Activated CD4-positive, alpha-beta memory T cell treated with anti-CD3 and anti-CD28 coated beads for 36 hours (primary cell): ENCODE measurements at regions not wholly inside any gene's neighbourhood (a gene's known extent, or its start where the extent isn't known, plus 50 kb on each side); places are given as distances from the start of the nearest gene placed in this dataset.

Experiments
- CTCF ChIA-PET: fragments of 350-600 bp; sonication (Branson Sonifier 250); formaldehyde crosslinking; loops from one replicate; lab custom pipeline; 2021; ENCODE audit warnings: antibody characterized with exemption, inconsistent platforms; lab: Charles Lee
- POLR2A ChIA-PET: fragments of 350-600 bp; sonication (Branson Sonifier 250); formaldehyde crosslinking; loops from one replicate; lab custom pipeline; 2021; ENCODE audit warnings: antibody characterized with exemption; lab: Charles Lee
- DNase-seq: peaks from one replicate; pipeline ENCODE4 v3.0.0-alpha.2; 2020
- H3K27ac Mint-ChIP-seq: one replicate; pipeline ENCODE4 v1.8.0; 2021; ENCODE audit warnings: mixed read lengths
- H3K27me3 Mint-ChIP-seq: one replicate; pipeline ENCODE4 v1.8.0; 2021; ENCODE audit warnings: mixed read lengths
- H3K36me3 Mint-ChIP-seq: one replicate; pipeline ENCODE4 v1.8.0; 2021; ENCODE audit warnings: mixed read lengths
- H3K4me1 Mint-ChIP-seq: one replicate; pipeline ENCODE4 v1.8.0; 2021; ENCODE audit warnings: low read depth, mixed read lengths
- H3K4me3 Mint-ChIP-seq: one replicate; pipeline ENCODE4 v1.8.0; 2021; ENCODE audit warnings: mild to moderate bottlenecking, mixed read lengths
- H3K9me3 Mint-ChIP-seq: one replicate; pipeline ENCODE4 v1.8.0; 2021; ENCODE audit warnings: mixed read lengths
- intact Hi-C: fragments of 100-400 bp; cut with micrococcal nuclease; formaldehyde crosslinking; loops from one replicate; pipeline ENCODE4 v1.15.1; 2023

DNA sequence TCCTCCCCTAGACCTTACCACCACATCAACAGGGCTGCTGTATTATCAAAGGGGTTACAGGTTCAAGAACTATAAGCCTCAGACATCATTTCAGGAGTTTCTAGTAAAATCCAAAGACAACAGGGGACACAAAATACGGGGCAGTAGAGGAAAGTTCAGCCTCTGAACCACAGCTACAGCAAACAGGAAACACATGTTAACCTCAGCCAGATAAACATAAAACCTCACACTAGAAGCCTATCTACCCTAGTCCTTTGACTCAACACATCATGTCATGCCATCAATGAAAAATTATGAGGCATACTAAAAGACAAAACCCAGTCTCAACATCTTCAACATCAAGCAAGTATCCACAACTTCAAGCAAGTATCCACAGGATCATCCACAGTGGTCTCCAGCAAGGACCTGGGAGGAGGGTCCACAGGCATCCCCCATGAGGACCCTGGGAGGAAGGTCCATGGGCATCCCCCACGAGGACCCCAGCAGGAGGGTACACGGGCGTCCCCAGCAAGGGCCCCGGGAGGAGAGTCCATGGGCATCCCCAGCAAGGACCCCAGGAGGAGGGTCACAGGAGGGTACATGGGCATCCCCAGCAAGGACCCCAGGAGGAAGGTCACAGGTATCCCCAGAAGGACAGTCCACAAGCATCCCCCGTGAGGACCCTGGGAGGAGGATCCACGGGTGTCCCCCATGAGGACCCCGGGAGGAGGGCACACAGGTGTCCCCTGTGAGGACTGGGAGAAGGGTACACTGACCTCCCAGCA lies 440.0 kb downstream of the MATN1 start:
- no peaks in the 10 kb centered on the region for H3K9me3 Mint-ChIP-seq
- no peak overlapping the region for H3K4me3 Mint-ChIP-seq
- POLR2A ChIA-PET: no interaction called here
- DNase-seq: no peak
- CTCF ChIA-PET: no interaction called here
- H3K36me3 Mint-ChIP-seq: no peaks in the 10 kb centered on the region
- peaks cover 10% of the 10 kb centered on the region for H3K4me1 Mint-ChIP-seq
- intact Hi-C loops: no loop called here
- peaks cover 8% of the 10 kb centered on the region for H3K27me3 Mint-ChIP-seq
- H3K27ac Mint-ChIP-seq: no peak overlapping the region

DNA sequence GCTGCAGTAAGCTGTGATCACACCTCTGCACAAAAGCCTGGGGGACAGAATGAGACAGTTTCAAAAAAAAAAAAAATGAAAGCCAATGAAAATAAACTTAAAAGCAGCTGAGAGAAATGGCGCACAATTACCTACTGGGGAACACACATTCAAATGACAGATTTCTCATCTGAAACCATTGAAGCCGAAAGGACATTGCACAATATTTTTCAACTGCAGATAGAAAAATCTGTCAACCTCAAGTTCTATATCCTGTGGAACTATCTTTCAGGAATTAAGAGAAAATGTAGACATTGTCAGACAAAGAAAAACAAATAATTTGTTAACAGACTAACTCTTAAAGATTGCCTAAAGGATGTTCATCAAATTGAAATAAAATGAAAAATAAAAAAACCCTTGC lies 442.8 kb downstream of the MATN1 start:
- intact Hi-C loops: no loop called here

DNA sequence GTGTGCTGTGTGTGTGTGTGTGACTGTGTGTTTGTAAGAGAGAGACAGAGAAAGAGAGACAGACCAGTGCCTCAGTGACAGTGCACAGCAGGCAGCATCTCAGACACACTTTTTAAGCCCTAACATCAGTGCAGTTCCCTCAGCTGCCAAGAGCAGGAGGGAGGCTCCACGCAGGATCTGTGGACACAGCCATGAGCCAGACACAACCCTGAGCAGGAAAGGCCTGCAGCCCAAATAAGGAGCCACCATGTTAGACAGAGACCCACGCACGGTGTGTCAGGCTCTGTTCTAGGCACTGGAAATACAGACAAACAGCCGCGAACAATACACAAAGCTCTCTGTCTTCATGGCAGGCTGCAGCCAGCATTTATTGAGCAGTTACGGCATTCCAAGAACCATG lies 445.5 kb downstream of the MATN1 start:
- Mint-ChIP-seq H3K36me3 (no peaks in the 10 kb centered on the region), H3K4me1 (peaks cover 5% of the 10 kb centered on the region), H3K9me3 (no peaks in the 10 kb centered on the region), H3K4me3 (no peak overlapping the region), H3K27me3 (peaks cover 5% of the 10 kb centered on the region), H3K27ac (no peak overlapping the region)
- intact Hi-C loops: no loop called here
- DNase-seq: no peak
- ChIA-PET POLR2A (no interaction called here), CTCF (no interaction called here)

More for the DNA sequence above, 442.8 kb downstream of the MATN1 start:
- CTCF ChIA-PET: no interaction called here
- Mint-ChIP-seq H3K4me3 (no peak overlapping the region), H3K4me1 (peaks cover 10% of the 10 kb centered on the region), H3K27ac (no peak overlapping the region), H3K36me3 (no peaks in the 10 kb centered on the region), H3K9me3 (no peaks in the 10 kb centered on the region), H3K27me3 (peaks cover 2% of the 10 kb centered on the region)
- DNase-seq: no peak
- POLR2A ChIA-PET: no interaction called here

DNA sequence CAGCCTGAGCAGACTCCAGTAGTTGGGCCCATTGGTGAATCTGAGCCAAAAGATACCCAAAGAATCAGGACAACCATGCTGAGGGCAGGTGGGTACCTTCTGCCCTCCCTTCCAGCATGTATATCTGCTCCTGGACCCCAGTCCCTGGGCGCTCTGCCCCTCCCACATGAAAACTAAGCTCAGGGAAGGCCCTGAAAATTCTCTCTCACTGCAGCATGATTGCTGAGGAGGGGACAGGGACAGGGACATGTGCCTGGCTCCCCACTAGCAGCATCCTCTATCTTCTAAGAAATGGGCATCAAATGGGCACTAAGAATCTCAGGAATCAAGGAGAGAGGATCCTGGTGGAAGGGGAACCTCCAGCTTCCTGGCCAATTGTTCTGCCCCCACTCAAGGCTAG lies 446.0 kb downstream of the MATN1 start:
- no peaks in the 10 kb centered on the region for H3K36me3 Mint-ChIP-seq
- H3K4me1 Mint-ChIP-seq: peaks cover 2% of the 10 kb centered on the region
- CTCF ChIA-PET: no interaction called here
- POLR2A ChIA-PET: no interaction called here
- no peak overlapping the region for H3K4me3 Mint-ChIP-seq
- no peaks in the 10 kb centered on the region for H3K9me3 Mint-ChIP-seq
- no peak for DNase-seq
- no peak overlapping the region for H3K27ac Mint-ChIP-seq
- peaks cover 6% of the 10 kb centered on the region for H3K27me3 Mint-ChIP-seq
- intact Hi-C loops: no loop called here

DNA sequence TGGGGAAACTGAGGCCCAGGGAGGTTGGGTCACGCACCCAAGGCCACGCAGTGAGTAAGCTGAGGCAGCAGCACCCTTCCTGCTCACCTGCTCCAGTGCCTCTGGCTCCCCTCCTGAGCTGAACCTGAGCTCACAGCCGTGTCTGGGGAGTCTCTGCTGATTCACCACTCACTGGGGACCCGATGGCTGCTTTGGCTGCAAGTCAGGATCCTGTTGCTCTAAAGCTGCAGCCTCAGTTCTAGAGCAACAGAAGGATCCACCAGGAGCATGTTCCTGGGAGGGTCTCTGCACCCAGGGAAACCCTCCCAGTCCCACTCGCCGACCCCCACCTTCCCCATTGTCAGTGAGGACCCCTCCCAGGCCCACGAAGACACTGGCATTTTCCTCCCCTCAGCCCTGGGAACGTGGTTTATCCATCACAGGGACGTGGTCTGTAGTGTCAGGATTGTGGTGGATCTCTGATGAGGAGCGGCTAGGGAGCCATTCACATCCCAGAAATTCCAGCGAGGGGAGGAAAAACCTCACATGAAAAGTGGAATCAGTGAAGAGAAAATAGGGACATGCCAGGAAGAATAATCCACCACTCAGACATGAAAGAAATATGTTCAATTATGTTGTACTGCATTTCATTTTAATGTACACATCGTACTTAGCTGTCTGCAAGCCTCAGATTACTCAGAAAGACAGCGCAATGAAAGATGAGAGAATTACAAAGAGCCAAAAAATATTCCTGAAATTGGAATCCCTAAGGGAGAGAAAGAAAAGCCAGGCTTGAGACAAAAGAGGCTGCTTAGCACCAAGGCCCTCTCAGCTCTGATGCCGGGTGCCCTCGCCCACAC lies 447.2 kb downstream of the MATN1 start:
- H3K9me3 Mint-ChIP-seq: no peaks in the 10 kb centered on the region
- no peak overlapping the region for H3K4me3 Mint-ChIP-seq
- intact Hi-C loops: no loop called here
- no peak overlapping the region for H3K27ac Mint-ChIP-seq
- H3K27me3 Mint-ChIP-seq: peaks cover 7% of the 10 kb centered on the region
- ChIA-PET CTCF (no interaction called here), POLR2A (no interaction called here)
- no peak for DNase-seq
- H3K36me3 Mint-ChIP-seq: no peaks in the 10 kb centered on the region
- no peaks in the 10 kb centered on the region for H3K4me1 Mint-ChIP-seq

DNA sequence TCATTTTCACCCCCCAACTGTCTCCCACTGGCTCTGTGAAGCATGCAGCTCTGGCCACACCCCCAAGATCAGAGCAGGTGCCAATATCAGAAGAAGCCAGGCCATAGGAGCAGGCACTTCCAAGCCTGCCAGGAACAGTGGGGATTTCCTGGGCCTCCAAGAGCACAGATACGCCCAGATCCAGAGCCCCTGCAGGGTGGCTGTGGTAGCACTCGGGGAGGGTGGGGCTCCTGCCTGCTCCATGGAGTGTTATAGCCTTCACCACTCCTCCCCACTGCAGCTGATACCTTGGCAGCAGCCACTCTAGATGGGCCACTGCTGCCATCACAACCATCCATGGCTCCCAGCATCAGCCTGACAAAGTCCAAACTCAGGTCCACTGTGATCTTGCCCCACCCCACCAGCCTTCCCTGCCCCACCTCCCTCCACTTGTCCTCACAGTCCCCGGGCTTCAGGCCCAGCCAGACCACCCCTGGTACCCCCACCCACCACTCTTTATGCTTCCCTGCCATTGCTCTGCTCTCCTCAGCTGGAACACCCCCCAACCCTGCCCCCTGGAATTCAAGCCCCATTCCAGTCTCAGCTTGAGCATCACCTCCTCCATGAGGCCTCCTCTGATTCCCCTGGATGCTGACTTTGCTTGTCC lies 448.3 kb downstream of the MATN1 start:
- Mint-ChIP-seq H3K27ac (no peak overlapping the region), H3K4me1 (no peaks in the 10 kb centered on the region), H3K4me3 (no peak overlapping the region), H3K27me3 (peaks cover 7% of the 10 kb centered on the region), H3K36me3 (no peaks in the 10 kb centered on the region), H3K9me3 (no peaks in the 10 kb centered on the region)
- DNase-seq: no peak
- ChIA-PET POLR2A (no interaction called here), CTCF (no interaction called here)
- intact Hi-C loops: no loop called here

DNA sequence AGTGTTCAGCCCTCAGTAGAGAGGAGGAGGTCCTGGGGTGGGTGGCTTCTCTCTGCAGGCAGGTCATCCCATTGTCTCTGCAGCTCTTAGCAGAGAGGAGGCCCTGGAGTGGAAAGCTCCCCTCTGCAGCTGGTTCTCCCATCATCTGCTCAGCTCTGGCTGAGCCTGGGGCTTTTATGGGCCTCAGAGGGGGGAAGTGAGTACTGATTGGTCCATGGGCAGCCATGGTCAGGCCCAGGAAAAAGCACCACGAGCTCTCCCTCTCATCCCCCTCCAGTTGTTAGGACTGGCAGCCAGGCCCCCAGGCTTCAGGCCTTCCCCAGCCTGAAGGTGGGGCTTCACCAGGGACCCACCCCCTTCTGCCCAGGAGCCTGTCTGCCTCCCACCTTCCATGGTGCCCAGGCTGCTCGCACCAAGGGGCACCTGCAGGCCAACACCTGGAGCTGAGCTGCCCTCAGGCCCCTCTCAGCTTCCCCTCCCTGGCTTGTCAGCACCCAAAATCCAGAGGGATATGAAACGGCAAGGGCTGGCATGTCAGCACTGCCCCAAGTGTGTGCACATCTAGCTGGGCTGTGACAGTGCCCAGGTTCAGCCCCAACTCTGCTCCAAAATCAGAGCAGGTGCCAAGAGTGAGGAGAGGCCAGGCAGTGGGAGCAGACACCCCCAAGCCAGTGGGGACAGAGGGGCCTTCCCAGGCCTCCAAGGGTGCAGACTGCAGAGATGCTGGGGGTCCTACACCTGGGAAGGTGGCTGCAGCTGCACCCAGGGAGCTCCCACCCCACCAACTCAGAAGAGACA lies 449.0 kb downstream of the MATN1 start:
- ChIA-PET POLR2A (no interaction called here), CTCF (no interaction called here)
- no peak overlapping the region for H3K4me3 Mint-ChIP-seq
- H3K36me3 Mint-ChIP-seq: no peaks in the 10 kb centered on the region
- H3K27ac Mint-ChIP-seq: no peak overlapping the region
- intact Hi-C loops: no loop called here
- H3K9me3 Mint-ChIP-seq: no peaks in the 10 kb centered on the region
- no peak for DNase-seq
- H3K27me3 Mint-ChIP-seq: peaks cover 7% of the 10 kb centered on the region
- H3K4me1 Mint-ChIP-seq: no peaks in the 10 kb centered on the region

DNA sequence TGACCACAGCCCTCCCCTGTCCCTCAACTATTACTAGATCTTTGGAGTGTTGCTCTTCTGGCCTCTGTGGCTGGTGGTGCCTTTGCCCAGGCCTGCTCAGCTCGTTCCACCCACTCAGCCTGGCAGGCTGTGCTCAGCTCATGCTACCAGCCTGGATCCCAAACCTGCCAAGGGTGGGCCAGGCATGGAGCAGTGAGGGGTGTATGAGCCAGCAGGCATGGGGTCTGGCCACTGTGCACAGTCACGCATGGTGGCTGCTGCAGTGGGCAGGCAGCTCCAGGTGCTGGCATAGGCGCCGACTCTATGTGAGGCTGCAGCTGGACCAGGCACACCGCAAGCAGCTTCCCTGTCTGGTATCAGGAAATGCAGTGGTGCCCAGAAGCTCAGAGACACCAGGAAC lies 449.9 kb downstream of the MATN1 start:
- intact Hi-C loops: no loop called here
- H3K4me1 Mint-ChIP-seq: no peaks in the 10 kb centered on the region
- no peak overlapping the region for H3K27ac Mint-ChIP-seq
- no peaks in the 10 kb centered on the region for H3K36me3 Mint-ChIP-seq
- H3K4me3 Mint-ChIP-seq: no peak overlapping the region
- H3K27me3 Mint-ChIP-seq: peaks cover 10% of the 10 kb centered on the region
- POLR2A ChIA-PET: no interaction called here
- H3K9me3 Mint-ChIP-seq: no peaks in the 10 kb centered on the region
- DNase-seq: no peak
- CTCF ChIA-PET: no interaction called here

DNA sequence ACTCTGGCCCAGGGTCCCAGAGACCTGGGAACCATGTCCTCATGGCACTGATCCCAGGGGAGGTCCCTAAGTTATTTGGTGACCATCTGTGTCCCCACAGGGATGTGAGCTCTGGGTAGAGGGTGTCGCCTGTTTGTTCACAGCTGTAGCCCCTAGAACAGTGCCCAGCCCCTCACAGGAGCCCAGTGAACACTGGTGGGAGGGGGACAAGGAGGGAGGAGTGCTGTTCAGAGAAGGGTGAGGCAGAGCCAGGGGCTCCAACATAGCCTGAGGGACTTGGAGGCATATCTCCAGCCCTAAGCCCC lies 450.4 kb downstream of the MATN1 start:
- H3K4me1 Mint-ChIP-seq: no peaks in the 10 kb centered on the region
- no peak overlapping the region for H3K4me3 Mint-ChIP-seq
- no peak for DNase-seq

DNA sequence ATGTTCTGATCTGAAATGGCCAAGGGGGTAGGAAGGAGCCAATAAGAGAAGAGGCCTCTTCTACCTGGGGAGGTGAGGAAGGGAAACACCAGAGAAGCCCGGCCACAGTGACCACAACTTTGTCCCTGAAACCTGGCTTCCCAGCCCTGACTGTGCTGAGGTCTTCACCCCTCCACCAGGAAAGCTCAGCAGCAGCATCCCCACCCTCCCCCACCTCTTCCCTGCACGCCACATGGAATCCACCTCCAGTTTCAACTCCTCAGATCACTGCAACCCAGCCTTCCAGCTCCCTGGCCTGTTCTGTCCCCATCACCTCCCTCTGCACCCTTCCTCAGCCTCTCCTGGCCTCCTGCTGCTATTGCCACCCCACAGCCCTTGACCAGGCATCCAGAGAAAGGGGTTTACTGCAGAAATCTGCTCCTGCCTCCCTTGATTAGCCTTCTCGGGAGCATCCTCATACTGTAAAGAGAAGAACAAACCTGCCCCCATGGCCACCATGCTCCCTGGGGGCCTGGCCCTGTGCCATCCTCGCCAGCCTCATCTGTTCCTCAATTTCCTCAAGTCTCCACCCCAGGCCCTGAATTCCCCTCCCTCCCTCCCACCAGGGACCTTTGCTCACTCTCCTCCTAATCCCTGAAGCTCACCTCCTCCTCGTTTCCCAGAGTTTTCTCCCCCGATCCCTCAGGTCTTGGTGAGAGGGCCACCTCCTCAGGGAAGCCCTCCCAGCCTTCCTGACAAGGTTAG lies 450.9 kb downstream of the MATN1 start:
- peaks cover 8% of the 10 kb centered on the region for H3K27me3 Mint-ChIP-seq
- no peak overlapping the region for H3K4me3 Mint-ChIP-seq
- H3K4me1 Mint-ChIP-seq: no peaks in the 10 kb centered on the region
- ChIA-PET POLR2A (no interaction called here), CTCF (no interaction called here)
- H3K9me3 Mint-ChIP-seq: no peaks in the 10 kb centered on the region
- DNase-seq: no peak
- intact Hi-C loops: no loop called here
- no peaks in the 10 kb centered on the region for H3K36me3 Mint-ChIP-seq
- H3K27ac Mint-ChIP-seq: no peak overlapping the region

More for the DNA sequence above, 450.4 kb downstream of the MATN1 start:
- Mint-ChIP-seq H3K9me3 (no peaks in the 10 kb centered on the region), H3K27me3 (peaks cover 10% of the 10 kb centered on the region), H3K36me3 (no peaks in the 10 kb centered on the region), H3K27ac (no peak overlapping the region)
- POLR2A ChIA-PET: no interaction called here
- intact Hi-C loops: no loop called here
- CTCF ChIA-PET: no interaction called here

DNA sequence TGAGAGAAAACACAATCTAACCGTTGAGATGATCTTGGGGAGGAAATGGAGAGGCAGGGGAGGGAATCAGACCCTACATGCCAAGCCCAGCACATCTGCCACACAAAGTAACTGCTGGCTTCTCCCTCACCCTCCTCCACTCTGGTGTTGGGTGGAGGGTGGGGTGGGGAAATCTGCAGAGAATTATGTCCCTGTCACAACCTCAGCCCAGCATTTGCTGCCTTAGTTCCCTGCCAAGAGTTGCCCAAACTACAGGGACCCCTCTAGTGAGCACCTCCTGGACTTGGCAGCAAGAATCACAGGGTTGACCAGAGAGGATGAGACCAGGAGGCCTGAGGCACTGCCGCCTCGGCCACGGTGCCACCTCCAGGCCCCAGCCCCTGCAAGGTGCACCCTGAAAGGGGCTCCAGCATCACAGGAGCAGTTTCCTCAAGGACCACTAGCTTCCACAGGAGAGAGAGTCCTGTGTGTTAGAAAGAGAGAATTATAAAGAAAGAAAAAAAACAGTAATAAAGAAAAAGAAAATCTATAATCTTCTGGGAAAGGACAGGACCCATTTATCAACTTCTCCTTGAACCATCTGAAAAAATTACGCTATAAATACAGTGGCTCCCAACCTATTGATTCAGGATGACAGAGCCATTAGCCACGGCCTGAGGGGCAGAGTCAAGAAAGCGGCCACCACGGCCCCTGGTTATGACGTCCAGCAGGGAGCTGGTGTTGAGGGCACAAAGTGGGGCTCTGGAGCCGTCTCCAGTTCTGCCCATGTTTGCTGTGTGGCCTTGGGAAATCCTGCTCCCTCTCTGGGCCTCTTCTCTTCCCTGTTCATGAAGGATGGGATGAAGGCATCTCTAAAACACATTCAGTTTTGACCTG lies 451.7 kb downstream of the MATN1 start:
- no peak for DNase-seq
- Mint-ChIP-seq H3K27me3 (peaks cover 8% of the 10 kb centered on the region), H3K36me3 (no peaks in the 10 kb centered on the region), H3K9me3 (no peaks in the 10 kb centered on the region), H3K4me3 (no peak overlapping the region), H3K27ac (no peak overlapping the region), H3K4me1 (no peaks in the 10 kb centered on the region)
- intact Hi-C loops: no loop called here
- ChIA-PET POLR2A (no interaction called here), CTCF (no interaction called here)
